Right lobe of liver (tissue), 4 donors: ENCODE measurements at regions not wholly inside any gene's neighbourhood (a gene's known extent, or its start where the extent isn't known, plus 50 kb on each side); places are given as distances from the start of the nearest gene placed in this dataset.

Source experiments
- POLR2A ChIP-seq: fragments of 450-650 bp; IDR thresholded peaks from one replicate; pipeline ENCODE4 v1.6.1; 2017; ENCODE audit warnings: antibody characterized with exemption, mild to moderate bottlenecking
- TF ChIP-seq, protein P1 (sequence below), 4 donors: fragments of 200-600 bp in 3 of 4; fragments of 450-650 bp in 1 of 4; IDR thresholded peaks; one replicate each; pipeline versions ENCODE4 v1.5.1 to v1.8.0; 2016 to 2022; ENCODE audit warnings: antibody characterized with exemption in 4 of 4, mild to moderate bottlenecking in 2 of 4
- donor health status: DM: no; HTN: no; CAD: no.
- donor health status: DM: no; HTN: no; CAD: no.
- donor health status: DM: no; HTN: yes; CAD: no.

DNA sequence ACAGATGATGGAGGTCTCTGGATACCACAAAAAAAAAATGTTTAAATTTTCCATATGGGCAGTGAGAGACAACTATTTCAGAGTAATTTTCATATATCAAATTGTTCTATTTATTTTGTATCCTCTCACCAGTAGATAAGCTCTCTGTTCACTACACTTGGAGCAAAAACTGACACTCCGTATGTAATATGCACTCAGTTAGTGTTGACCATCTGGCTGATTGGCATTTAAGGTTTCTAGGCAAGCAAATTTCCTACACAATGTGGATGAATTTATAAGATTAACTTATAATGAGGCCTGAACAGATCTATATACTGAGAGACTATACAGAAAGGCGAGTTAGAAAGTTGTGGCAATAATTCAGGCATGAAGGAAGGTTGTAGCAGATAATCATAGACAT lies 836.5 kb upstream of the SEMA6D start:
- TF ChIP-seq, protein P1, sequence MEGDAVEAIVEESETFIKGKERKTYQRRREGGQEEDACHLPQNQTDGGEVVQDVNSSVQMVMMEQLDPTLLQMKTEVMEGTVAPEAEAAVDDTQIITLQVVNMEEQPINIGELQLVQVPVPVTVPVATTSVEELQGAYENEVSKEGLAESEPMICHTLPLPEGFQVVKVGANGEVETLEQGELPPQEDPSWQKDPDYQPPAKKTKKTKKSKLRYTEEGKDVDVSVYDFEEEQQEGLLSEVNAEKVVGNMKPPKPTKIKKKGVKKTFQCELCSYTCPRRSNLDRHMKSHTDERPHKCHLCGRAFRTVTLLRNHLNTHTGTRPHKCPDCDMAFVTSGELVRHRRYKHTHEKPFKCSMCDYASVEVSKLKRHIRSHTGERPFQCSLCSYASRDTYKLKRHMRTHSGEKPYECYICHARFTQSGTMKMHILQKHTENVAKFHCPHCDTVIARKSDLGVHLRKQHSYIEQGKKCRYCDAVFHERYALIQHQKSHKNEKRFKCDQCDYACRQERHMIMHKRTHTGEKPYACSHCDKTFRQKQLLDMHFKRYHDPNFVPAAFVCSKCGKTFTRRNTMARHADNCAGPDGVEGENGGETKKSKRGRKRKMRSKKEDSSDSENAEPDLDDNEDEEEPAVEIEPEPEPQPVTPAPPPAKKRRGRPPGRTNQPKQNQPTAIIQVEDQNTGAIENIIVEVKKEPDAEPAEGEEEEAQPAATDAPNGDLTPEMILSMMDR (IDR thresholded peaks at IDR 0.05): no peak
- TF ChIP-seq POLR2A: no peak
